ENCODE measurements at regions not wholly inside any gene's neighbourhood (a gene's known extent, or its start where the extent isn't known, plus 50 kb on each side); places are given as distances from the start of the nearest gene placed in this dataset.
A peak's percentile ranks its signal among the peaks of the same experiment; 100 is the strongest.

DNA sequence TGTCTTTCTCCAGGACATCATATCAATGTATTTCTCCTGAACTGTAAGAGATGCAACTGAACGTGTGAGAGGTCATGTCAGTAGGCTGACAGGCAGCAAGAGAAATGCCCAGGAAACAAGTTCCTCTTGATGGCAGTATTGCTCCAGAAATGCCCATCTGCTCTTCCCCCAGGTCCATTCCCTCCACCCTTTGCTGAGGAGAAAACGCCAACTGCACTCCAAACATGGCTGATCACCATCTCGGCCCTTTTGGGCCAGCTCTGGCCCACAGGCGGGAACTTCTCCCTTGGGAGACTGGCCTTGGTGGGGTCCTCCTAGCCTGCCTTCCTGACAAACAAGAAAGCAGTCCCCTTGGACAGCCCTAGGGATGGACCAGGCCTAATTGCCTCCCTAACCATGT lies 276.5 kb upstream of the AGTR2 start:
- no peaks in the 10 kb centered on the region for H3K36me3 ChIP-seq (ENCODE audit: control insufficient read depth, insufficient read depth, low read length)
- H3K27ac ChIP-seq (ENCODE audit: low read length): no peak overlapping the region
- no peaks in the 10 kb centered on the region for H3K27me3 ChIP-seq (ENCODE audit: control insufficient read depth, insufficient read depth, low read length)
- WGBS (ENCODE audit: insufficient coverage, low lambda C conversion rate): no CpG with 5 or more reads among the region's 4 CpGs
- no peak for DNase-seq
- no peak overlapping the region for H3K4me3 ChIP-seq (ENCODE audit: low read length)
- H3K4me1 ChIP-seq (ENCODE audit: control insufficient read depth, insufficient read depth, low read length): no peaks in the 10 kb centered on the region
- H3K9me3 ChIP-seq (ENCODE audit: control insufficient read depth, low read depth, low read length): peaks cover 21% of the 10 kb centered on the region

DNA sequence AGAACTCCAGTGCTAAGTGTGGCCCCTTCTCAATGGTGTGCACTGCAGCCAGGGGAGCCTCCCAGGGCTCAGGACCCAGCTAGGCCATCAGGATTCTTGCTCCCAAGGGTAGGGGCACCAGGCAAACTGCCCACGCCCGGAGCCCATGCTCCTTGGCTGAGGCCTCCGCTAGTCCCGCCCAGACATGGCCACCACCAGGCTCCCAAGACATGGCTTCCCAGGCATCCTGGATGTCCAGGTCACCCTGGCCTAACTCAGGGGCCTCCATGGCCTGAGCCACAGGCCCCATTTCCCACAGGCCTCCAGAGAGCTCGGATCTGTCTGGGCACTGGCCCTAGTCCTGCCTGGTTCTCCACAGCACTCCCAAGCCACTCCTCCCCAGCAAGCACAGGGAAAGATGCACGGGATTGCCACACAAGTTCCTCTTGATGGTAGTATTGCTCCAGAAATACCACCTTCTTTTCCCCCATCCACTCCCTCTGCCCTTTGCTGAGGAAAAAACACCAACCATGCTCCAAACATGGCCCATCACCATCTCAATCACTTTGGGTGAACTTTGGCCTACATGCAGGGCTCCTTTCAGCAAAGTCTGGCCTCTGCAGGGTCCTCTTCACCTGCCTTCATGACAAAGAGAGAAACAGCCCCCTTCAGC lies 274.7 kb upstream of the AGTR2 start:
- no peak for DNase-seq

DNA sequence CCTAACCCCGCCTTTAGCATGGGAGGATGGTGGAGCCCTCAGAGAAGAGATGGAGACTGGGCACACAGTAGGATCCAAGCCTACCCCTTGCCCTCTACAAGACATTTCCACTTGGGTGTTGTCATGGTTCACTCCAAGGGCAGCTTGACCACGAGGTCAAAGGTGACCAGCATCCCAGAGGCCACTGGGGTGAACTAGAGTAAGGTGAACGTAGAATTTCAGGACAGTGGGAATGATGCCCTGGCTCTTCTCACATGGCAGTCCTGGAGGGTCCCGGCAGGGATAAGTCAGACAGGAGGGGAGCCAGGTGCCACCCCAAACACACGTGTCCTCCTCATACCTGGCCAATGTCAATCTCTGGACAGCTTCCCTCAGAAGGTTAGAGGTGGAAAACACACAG lies 274.2 kb upstream of the AGTR2 start:
- Histone ChIP-seq H3K9me3 (ENCODE audit: control insufficient read depth, low read depth, low read length) (peaks cover 25% of the 10 kb centered on the region), H3K4me3 (ENCODE audit: low read length) (no peak overlapping the region), H3K27ac (ENCODE audit: low read length) (no peak overlapping the region), H3K27me3 (ENCODE audit: control insufficient read depth, insufficient read depth, low read length) (no peaks in the 10 kb centered on the region), H3K4me1 (ENCODE audit: control insufficient read depth, insufficient read depth, low read length) (no peaks in the 10 kb centered on the region), H3K36me3 (ENCODE audit: control insufficient read depth, insufficient read depth, low read length) (no peaks in the 10 kb centered on the region)
- no CpG with 5 or more reads among the region's 5 CpGs for WGBS (ENCODE audit: insufficient coverage, low lambda C conversion rate)
- no peak for DNase-seq

More for the DNA sequence above, 274.7 kb upstream of the AGTR2 start:
- WGBS (ENCODE audit: insufficient coverage, low lambda C conversion rate): no CpG with 5 or more reads among the region's 6 CpGs
- no peaks in the 10 kb centered on the region for H3K4me1 ChIP-seq (ENCODE audit: control insufficient read depth, insufficient read depth, low read length)
- no peaks in the 10 kb centered on the region for H3K36me3 ChIP-seq (ENCODE audit: control insufficient read depth, insufficient read depth, low read length)
- H3K4me3 ChIP-seq (ENCODE audit: low read length): no peak overlapping the region
- peaks cover 22% of the 10 kb centered on the region for H3K9me3 ChIP-seq (ENCODE audit: control insufficient read depth, low read depth, low read length)
- no peaks in the 10 kb centered on the region for H3K27me3 ChIP-seq (ENCODE audit: control insufficient read depth, insufficient read depth, low read length)
- no peak overlapping the region for H3K27ac ChIP-seq (ENCODE audit: low read length)

DNA sequence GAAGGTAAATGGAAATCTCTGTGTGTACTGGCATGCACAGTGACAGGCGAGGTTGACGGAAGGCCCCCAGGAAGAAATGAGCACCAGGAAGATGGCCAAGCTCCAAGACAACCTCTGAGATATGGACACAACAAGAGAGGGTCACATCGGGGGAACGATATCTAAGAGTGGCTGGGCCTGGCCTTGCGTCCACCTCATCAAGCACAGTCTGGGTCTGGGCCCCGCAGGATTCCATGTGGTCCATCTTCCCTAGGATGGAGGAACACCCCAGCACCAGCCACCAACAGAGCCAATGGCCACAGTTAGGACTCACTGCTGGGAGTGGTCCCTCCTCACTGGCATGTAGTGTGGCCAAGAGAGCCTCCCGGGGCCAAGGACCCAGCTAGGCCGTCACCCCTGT lies 272.6 kb upstream of the AGTR2 start:
- no peaks in the 10 kb centered on the region for H3K36me3 ChIP-seq (ENCODE audit: control insufficient read depth, insufficient read depth, low read length)
- peaks cover 21% of the 10 kb centered on the region for H3K9me3 ChIP-seq (ENCODE audit: control insufficient read depth, low read depth, low read length)
- no peak overlapping the region for H3K4me3 ChIP-seq (ENCODE audit: low read length)
- DNase-seq: no peak
- H3K27me3 ChIP-seq (ENCODE audit: control insufficient read depth, insufficient read depth, low read length): no peaks in the 10 kb centered on the region
- no CpG with 5 or more reads among the region's 8 CpGs for WGBS (ENCODE audit: insufficient coverage, low lambda C conversion rate)
- H3K4me1 ChIP-seq (ENCODE audit: control insufficient read depth, insufficient read depth, low read length): no peaks in the 10 kb centered on the region
- no peak overlapping the region for H3K27ac ChIP-seq (ENCODE audit: low read length)

DNA sequence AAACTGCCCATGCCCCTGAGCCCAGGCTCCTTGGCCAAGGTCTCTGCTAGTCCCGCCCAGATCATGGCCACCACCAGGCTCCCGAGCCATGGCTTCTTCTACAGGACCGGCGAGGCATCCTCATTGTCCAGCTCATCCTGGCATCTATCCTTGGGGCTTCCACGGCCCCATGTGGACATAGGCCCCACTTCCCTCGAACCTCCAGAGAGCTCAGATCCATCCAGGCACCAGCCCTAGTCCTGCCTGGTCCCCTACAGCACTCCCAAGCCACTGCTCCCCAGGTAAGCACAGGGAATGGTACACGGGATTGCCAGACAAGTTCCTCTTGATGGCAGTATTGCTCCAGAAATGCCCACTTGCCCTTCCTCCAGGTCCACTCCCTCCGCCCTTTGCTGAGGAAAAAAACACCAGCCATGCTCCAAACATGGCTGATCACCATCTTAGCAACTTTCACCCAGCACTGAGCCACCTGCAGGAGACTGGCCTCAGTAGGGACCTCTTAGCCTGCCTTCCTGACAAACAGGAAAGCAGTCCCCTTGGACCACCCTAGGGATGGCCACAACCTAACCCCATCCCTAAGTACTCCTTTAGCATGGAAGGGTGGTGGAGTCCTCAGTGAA lies 272.1 kb upstream of the AGTR2 start:
- no CpG with 5 or more reads among the region's 8 CpGs for WGBS (ENCODE audit: insufficient coverage, low lambda C conversion rate)
- Histone ChIP-seq H3K27ac (ENCODE audit: low read length) (no peak overlapping the region), H3K9me3 (ENCODE audit: control insufficient read depth, low read depth, low read length) (peaks cover 21% of the 10 kb centered on the region), H3K27me3 (ENCODE audit: control insufficient read depth, insufficient read depth, low read length) (no peaks in the 10 kb centered on the region), H3K4me1 (ENCODE audit: control insufficient read depth, insufficient read depth, low read length) (no peaks in the 10 kb centered on the region), H3K4me3 (ENCODE audit: low read length) (no peak overlapping the region), H3K36me3 (ENCODE audit: control insufficient read depth, insufficient read depth, low read length) (no peaks in the 10 kb centered on the region)
- peak in 1 of 2 donors; percentile 66 for DNase-seq

DNA sequence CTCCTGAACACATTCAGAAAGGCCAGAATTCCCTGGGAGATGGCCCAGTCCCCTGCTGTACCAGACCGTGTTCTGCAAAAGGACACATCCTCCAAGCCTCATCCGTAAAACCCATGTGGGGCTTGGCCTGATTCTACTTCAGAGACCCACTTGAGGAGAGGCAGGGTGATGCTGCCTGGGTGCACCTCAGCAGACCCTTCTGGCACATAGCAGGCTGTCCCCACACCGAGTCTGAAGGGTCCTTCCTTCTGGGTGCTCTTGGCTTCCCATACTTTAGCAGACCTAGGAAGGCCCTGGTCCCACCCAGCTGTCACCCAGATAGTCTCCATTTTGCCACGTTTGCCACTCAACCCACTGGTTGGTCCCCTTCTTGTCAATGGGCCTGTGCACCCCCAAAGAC lies 270.1 kb upstream of the AGTR2 start:
- DNase-seq: no peak
- peaks cover 20% of the 10 kb centered on the region for H3K9me3 ChIP-seq (ENCODE audit: control insufficient read depth, low read depth, low read length)

DNA sequence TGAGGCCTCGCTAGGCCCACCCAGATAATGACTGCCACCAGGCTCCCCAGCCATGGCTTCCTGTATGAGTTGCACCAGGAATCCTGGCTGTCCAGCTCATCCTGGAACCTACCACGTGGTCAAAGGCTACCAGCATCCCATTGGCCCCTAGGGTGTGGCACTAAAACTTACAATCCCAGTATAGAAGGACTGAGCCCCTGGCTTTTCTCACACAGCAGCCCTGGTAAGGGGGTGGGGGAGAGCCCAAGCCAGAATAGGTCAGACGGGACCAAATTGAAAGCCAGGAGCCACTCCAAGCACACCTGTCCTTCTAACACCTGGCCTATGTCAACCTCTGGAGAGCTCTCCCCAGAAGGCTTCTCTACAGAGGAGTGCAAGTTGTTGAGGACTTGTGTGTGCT lies 269.3 kb upstream of the AGTR2 start:
- no peaks in the 10 kb centered on the region for H3K4me1 ChIP-seq (ENCODE audit: control insufficient read depth, insufficient read depth, low read length)
- no peak overlapping the region for H3K4me3 ChIP-seq (ENCODE audit: low read length)
- no CpG with 5 or more reads among the region's 3 CpGs for WGBS (ENCODE audit: insufficient coverage, low lambda C conversion rate)
- H3K36me3 ChIP-seq (ENCODE audit: control insufficient read depth, insufficient read depth, low read length): no peaks in the 10 kb centered on the region
- no peaks in the 10 kb centered on the region for H3K27me3 ChIP-seq (ENCODE audit: control insufficient read depth, insufficient read depth, low read length)
- no peak for DNase-seq
- no peak overlapping the region for H3K27ac ChIP-seq (ENCODE audit: low read length)
- peaks cover 15% of the 10 kb centered on the region for H3K9me3 ChIP-seq (ENCODE audit: control insufficient read depth, low read depth, low read length)

More for the DNA sequence above, 270.1 kb upstream of the AGTR2 start:
- Histone ChIP-seq H3K4me1 (ENCODE audit: control insufficient read depth, insufficient read depth, low read length) (no peaks in the 10 kb centered on the region), H3K27ac (ENCODE audit: low read length) (no peak overlapping the region), H3K4me3 (ENCODE audit: low read length) (no peak overlapping the region), H3K27me3 (ENCODE audit: control insufficient read depth, insufficient read depth, low read length) (no peaks in the 10 kb centered on the region), H3K36me3 (ENCODE audit: control insufficient read depth, insufficient read depth, low read length) (no peaks in the 10 kb centered on the region)
- no CpG with 5 or more reads among the region's 4 CpGs for WGBS (ENCODE audit: insufficient coverage, low lambda C conversion rate)

DNA sequence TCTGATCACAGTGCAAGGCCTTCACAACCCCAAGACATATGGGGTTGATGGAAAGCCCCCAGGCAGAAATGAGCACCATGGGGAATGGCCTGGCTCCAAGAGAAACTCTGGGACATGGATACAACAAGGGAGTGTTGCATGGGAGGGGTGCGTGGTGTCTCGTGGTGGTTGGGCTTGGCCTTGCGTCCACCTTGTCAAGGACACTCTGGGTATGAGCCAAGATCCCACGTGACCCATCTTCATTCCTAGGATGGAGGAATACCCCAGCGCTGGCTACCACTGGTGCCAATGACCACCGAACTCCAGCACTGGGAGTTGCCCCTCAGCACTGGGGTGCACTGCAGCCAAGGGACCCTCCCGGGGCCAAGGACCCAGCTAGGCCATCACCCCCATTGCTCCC lies 267.5 kb upstream of the AGTR2 start:
- no peak for DNase-seq
- WGBS (ENCODE audit: insufficient coverage, low lambda C conversion rate): no CpG with 5 or more reads among the region's 7 CpGs
- H3K4me1 ChIP-seq (ENCODE audit: control insufficient read depth, insufficient read depth, low read length): no peaks in the 10 kb centered on the region
- H3K27me3 ChIP-seq (ENCODE audit: control insufficient read depth, insufficient read depth, low read length): no peaks in the 10 kb centered on the region
- H3K9me3 ChIP-seq (ENCODE audit: control insufficient read depth, low read depth, low read length): peaks cover 15% of the 10 kb centered on the region
- no peak overlapping the region for H3K4me3 ChIP-seq (ENCODE audit: low read length)
- no peaks in the 10 kb centered on the region for H3K36me3 ChIP-seq (ENCODE audit: control insufficient read depth, insufficient read depth, low read length)
- H3K27ac ChIP-seq (ENCODE audit: low read length): no peak overlapping the region

DNA sequence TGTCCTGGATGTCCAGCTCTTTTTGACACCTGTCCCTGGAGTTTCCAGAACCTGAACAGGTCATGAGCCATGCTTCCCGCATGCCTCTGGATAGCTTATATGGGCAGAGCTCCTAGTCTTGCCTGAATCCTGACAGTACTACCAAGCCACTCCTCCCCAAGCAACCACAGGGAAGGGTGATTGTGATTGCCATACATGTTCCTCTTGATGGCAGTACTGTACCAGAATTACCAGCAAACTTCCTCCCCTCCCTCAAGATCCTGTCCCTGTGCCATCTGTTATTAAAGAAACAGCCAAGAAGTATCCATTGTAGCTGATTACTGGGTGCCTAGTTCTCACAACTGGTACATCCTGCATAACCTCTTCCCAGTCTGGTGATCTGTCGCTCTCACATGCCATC lies 264.3 kb upstream of the AGTR2 start:
- Histone ChIP-seq H3K4me1 (ENCODE audit: control insufficient read depth, insufficient read depth, low read length) (no peaks in the 10 kb centered on the region), H3K27me3 (ENCODE audit: control insufficient read depth, insufficient read depth, low read length) (no peaks in the 10 kb centered on the region), H3K9me3 (ENCODE audit: control insufficient read depth, low read depth, low read length) (peaks cover 5% of the 10 kb centered on the region), H3K27ac (ENCODE audit: low read length) (no peak overlapping the region), H3K4me3 (ENCODE audit: low read length) (no peak overlapping the region), H3K36me3 (ENCODE audit: control insufficient read depth, insufficient read depth, low read length) (no peaks in the 10 kb centered on the region)
- DNase-seq: no peak
- no CpG with 5 or more reads among the region's 2 CpGs for WGBS (ENCODE audit: insufficient coverage, low lambda C conversion rate)

DNA sequence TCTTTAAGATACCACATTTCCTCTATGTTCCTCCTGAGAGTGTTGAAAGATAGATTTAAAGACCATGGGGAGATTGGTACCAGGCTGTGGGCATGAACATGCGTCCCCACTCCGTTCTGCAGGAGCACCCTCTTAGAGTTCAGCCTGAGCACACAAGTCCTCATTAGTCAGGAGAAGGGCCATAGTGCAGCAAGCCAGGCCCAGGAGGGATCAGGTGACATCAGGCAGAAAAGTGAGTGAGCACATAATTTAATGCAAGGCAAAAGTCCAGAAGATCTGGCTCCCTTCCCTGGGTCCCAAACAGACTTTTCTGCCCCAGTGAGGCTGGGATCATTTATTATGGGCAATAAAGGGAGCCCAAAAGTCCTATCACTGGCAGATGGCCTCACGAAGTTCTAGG lies 263.7 kb upstream of the AGTR2 start:
- no CpG with 5 or more reads among the region's 3 CpGs for WGBS (ENCODE audit: insufficient coverage, low lambda C conversion rate)

DNA sequence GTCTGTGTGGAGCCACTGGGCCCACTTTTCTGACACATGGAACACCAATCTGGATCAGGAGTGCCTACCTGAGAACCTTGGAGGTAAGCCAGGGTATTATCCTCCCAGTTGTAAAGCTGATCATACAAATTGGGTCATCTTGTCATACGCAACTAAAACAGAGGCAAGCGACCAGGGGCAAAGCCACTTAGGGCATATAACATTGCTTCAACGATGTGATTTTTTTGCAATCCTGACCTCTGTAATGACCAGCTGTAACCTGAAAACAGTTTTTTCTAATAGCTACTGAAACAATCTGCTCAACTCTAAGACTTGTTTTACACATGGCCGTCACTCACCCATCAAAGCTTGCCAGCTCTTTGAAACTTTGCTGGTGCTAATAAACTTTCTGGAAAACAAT lies 261.5 kb upstream of the AGTR2 start:
- peaks cover 4% of the 10 kb centered on the region for H3K9me3 ChIP-seq (ENCODE audit: control insufficient read depth, low read depth, low read length)
- H3K36me3 ChIP-seq (ENCODE audit: control insufficient read depth, insufficient read depth, low read length): no peaks in the 10 kb centered on the region
- no peaks in the 10 kb centered on the region for H3K4me1 ChIP-seq (ENCODE audit: control insufficient read depth, insufficient read depth, low read length)
- no peak overlapping the region for H3K4me3 ChIP-seq (ENCODE audit: low read length)
- no peaks in the 10 kb centered on the region for H3K27me3 ChIP-seq (ENCODE audit: control insufficient read depth, insufficient read depth, low read length)
- no peak overlapping the region for H3K27ac ChIP-seq (ENCODE audit: low read length)
- no CpG with 5 or more reads among the region's 4 CpGs for WGBS (ENCODE audit: insufficient coverage, low lambda C conversion rate)
- DNase-seq: no peak

More for the DNA sequence above, 263.7 kb upstream of the AGTR2 start:
- Histone ChIP-seq H3K27me3 (ENCODE audit: control insufficient read depth, insufficient read depth, low read length) (no peaks in the 10 kb centered on the region), H3K4me3 (ENCODE audit: low read length) (no peak overlapping the region), H3K9me3 (ENCODE audit: control insufficient read depth, low read depth, low read length) (peaks cover 5% of the 10 kb centered on the region), H3K4me1 (ENCODE audit: control insufficient read depth, insufficient read depth, low read length) (no peaks in the 10 kb centered on the region), H3K36me3 (ENCODE audit: control insufficient read depth, insufficient read depth, low read length) (no peaks in the 10 kb centered on the region), H3K27ac (ENCODE audit: low read length) (no peak overlapping the region)
- no peak for DNase-seq
